GM18870 (cell line): ENCODE measurements at regions not wholly inside any gene's neighbourhood (a gene's known extent, or its start where the extent isn't known, plus 50 kb on each side); places are given as distances from the start of the nearest gene placed in this dataset.
"Not testable (repeated sequence)": the region's sequence is repeated elsewhere in the genome, so short reads cannot be mapped to it uniquely, and the experiment has no call there.

Experiments used
- ATAC-seq: cut with Tn5 transposase; IDR thresholded peaks from one replicate; pipeline ENCODE4 v1.9.1; 2021; ENCODE audit warnings: moderate library complexity; ENCODE audit not compliant: unreplicated experiment

DNA sequence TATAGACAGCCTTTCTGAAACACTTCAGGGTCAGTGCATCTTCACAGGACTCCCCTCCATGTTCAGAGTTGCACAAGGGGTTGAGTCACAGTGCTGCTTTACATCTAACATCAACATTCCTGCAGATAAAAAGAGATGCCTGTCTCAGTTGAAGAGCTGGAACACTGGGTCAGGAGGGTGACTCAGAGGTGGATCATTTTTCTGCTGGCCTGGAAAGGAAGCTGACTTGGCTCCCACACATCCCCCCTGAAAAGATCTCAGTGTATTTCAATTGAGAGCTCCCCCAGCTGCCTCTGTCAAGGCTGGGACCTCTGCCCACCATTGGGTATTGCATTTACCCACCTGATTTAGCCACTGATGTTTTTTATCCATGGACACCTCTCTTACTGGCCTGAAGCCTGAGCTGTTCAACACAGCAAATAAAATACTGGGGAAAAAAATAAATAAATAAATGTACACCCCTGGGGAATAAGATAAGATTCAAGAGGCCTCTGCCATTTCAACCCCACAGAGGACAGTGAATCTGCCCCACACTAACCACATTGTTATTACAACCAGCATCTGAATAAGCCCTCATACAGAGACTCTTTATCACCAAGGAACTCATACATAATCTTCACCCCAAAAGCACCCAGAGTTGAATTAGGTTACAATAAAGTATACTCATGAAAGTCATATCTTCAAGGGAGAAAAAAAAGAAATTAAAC lies 716.4 kb downstream of the SEMA5A start:
- ATAC-seq: no peak

- ATAC-seq: no peak
These were observed 714.6 kb downstream of the SEMA5A start for GRCh38 chr5:8831251-8831650.

- no peak for ATAC-seq
These were observed 714.0 kb downstream of the SEMA5A start for GRCh38 chr5:8831854-8832253.

DNA sequence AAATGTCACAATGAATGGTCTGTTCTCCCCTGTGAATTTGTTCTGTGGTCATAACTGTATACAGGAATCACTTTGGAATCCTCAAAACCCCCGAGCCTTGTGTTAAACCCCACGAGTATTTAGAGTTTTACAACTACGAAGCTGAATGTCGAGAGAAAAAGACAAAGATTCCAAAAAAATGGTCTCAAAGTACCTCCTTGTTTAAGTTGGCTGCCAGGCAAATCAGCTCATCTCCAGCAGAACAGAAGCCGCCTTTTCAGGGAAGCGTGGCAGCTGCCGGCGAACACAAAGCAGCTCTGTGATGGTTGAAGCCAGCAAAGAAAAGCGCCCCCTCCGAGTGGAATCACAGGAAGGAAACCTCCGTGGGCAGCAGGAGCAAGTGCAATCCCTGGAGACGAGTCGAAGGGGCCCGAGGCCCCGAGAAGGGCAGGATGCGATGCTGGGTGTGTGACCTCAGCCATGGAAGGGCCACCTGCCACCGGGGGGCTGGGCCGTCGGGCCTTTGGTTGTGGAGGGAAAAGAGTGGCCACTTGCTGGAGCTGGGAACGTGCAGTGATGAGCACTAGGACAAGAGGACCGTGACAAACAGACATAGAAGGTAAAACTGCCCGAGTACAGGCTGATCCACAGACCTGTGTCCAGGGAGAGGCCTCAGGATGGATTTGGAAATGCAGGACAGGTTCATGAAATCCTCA lies 706.4 kb downstream of the SEMA5A start:
- ATAC-seq: no peak

GRCh38 chr5:8840237-8840636 lies 705.6 kb downstream of the SEMA5A start:
- ATAC-seq: no peak

DNA sequence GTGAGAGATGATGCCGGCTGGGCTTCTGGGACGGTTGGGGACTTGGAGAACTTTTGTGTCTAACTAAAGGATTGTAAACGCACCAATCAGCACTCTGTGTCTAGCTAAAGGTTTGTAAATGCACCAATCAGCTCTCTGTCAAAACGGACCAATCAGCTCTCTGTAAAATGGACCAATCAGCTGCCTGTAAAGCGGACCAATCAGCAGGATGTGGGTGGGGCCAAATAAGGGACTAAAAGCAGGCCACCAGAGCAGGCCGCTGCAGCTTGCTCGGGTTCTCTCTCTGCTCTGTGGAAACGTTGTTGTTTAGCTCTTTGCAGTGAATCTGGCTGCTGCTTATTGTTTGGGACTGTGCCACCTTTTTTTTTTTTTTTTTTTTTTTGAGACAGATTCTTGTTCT lies 705.1 kb downstream of the SEMA5A start:
- not testable (repeated sequence) for ATAC-seq

DNA sequence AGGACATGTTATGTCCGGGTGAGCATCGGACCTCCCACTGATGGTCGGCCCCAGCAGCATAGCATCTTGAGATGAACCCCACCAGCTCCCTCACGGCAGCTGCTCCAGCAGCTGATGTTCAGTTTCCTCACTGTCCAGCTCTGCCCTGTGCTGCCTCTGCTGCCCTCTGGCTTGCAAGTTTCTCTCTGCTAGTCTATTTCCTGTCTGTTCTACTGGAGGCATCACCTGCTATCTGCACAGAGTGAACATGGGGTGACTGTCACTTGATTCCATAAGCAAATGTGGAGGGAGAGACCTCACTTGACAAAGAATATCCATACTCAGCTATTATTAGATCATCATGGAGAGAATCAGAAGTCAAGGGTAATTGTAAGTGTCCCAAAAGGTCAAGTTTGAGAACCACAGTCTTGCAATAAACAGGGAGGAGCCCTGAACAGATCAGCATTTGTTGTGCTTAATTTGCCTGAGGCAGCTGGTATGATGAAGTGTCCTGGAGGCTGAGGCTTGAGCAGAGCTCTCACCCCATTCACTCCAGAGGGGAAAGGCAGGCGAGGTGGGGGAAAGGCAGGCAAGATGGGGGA lies 702.8 kb downstream of the SEMA5A start:
- no peak for ATAC-seq

GRCh38 chr5:8843771-8844170 lies 702.1 kb downstream of the SEMA5A start:
- ATAC-seq: no peak

DNA sequence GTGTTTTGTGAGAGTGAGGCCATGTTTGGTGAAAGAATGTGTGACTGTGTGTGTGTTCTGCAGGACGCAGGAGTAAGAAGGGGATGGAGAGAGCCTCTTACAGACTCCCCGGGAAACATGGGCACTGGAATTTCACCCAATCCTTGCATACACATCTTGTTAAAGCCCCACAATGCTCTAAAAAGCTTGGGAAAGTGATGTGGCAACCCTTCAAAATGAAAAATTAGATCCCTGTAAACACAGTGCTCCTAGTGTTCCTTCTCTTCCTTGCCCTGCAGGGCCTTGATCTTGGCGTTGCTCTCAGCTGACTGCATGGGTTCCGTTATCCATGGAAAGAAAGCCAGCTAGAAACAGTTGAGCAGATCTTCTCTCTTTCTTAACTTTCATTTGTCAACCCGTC lies 701.7 kb downstream of the SEMA5A start:
- no peak for ATAC-seq

DNA sequence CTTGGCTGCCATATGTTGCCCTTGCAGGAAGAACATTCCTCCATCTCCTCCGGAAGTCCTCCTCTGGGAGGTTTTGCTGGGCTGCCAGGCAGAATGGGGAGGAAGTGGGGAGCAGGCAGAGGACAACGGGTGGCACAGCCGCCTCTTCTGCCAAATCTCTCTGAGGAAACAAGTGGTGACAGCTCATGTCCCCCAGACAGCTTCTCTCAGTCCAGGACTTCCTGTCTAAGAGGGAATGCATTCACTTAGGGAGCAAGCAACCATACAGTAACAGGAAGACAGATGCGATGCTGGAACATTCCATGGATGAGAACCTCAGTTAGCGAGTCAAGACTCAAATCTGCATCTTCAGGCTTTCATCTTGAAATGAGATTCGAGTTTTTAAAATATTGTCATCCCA lies 701.0 kb downstream of the SEMA5A start:
- ATAC-seq: no peak

GRCh38 chr5:8845296-8845695 lies 700.6 kb downstream of the SEMA5A start:
- no peak for ATAC-seq

DNA sequence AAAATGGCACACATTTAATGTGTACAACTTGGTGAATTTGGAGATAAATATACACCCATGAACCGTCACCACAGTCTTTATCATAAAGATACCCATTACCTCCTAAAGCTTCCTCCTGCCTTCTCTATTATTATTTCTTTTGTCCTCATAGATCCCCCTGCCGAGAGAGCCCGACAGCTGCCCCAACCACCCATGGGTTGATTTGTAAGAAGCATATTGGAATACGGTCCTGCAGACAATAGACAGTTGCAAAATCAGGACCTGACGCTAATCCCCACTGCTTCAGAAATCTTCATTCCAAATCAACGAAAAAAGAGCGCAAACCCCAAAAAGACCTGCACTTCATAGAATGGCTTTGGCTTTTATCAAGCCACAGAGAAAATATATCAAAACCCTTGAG lies 697.5 kb downstream of the SEMA5A start:
- ATAC-seq: no peak

- no peak for ATAC-seq
These were observed 696.8 kb downstream of the SEMA5A start for GRCh38 chr5:8848997-8849594.

DNA sequence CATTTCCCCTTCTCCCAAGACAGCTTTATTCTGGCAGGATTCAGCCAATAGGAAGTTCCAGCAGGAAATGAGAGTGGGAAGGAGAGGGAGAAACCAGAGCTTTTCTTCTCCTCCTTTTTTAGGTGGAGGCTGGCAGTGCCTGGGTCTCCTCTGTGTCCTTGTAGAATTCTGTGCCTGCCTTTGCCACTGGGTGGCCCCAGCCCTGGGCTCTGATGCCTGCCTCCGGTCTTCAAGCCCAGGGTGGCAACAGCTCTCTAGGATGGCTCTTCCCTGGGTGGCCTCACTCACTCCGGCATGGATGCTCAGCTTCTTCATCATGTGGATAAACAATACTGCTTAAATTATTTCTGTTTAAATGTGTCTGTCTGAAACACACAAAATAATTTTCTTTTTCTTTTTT lies 694.8 kb downstream of the SEMA5A start:
- ATAC-seq: no peak

GRCh38 chr5:8857051-8857450 lies 688.8 kb downstream of the SEMA5A start:
- ATAC-seq: no peak

- no peak for ATAC-seq
These were observed 684.1 kb downstream of the SEMA5A start for GRCh38 chr5:8861764-8862163.

DNA sequence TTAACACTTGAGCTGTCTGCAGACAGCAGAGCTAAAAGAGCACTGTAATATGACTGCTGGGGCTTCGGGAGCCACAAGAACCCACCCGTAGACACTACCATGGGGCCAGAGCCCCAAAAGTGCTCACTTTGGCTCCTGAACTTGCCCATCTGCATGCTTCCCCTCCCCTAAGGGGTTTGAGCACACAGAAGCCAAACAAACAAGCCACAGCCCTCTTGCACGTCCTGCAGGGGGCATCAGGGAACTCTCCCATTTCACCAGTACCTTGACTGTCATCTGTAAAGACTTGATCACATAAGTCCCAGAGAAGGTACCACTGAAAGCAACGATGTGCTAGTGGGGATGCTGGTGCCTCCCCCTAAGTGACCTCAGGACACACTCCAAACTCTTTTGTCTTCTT lies 681.8 kb downstream of the SEMA5A start:
- ATAC-seq: peak; percentile 79

- ATAC-seq: no peak
These were observed 680.6 kb downstream of the SEMA5A start for GRCh38 chr5:8865266-8865665.

DNA sequence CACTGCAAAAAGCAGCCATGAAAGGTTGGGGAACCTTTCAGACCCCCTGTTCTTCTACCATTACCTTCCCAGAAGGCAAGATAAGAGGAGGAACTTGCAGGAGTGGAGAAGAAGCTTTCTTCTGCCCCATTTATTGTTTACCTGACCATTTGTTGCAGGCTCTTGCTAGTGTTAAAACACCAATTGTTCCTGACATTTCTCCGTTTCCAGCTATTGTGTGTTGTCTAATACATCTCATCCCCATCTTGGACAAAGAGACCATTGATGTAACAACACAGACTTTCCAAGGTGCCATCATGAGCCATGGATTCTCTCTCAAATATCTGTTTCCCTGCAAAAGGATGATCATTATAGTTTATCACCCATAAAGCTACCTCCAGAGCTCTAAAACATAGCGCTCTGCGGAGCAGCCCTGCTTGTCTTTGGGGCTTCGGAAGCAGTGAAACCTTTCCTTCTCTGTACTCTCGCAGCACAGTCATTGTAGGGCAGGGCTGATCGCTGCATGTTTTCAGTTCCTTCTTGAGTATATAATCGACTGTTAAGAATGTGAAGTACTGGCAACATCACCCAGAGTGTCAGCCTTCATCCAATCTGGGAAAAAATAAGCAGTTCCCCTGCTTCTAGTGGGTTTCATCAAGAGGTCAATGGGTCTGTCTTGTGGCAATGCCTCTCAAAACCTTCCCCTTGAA lies 680.0 kb downstream of the SEMA5A start:
- ATAC-seq: no peak

- no peak for ATAC-seq
These were observed 677.6 kb downstream of the SEMA5A start for GRCh38 chr5:8868283-8868682.

- ATAC-seq: no peak
These were observed 675.9 kb downstream of the SEMA5A start for GRCh38 chr5:8869932-8870331.
